ENCODE measurements at regions not wholly inside any gene's neighbourhood (a gene's known extent, or its start where the extent isn't known, plus 50 kb on each side); places are given as distances from the start of the nearest gene placed in this dataset.

- H3K27me3 Mint-ChIP-seq (ENCODE audit: low read depth in 3 of 3) = no peaks in the 10 kb centered on the region
- H3K4me1 Mint-ChIP-seq = no peaks in the 10 kb centered on the region
- DNase-seq = no peak
- no peak overlapping the region for H3K4me3 Mint-ChIP-seq
- no peak overlapping the region for H3K27ac Mint-ChIP-seq
- peaks cover 0 to 3% (median 0%) of the 10 kb centered on the region in 3 donors for H3K36me3 Mint-ChIP-seq
- H3K9me3 Mint-ChIP-seq = peaks cover 11 to 41% (median 28%) of the 10 kb centered on the region in 6 donors
These were observed 1159.8 kb upstream of the ADGRL2 start for GRCh38 chr1:80640978-80641377.

- Mint-ChIP-seq H3K36me3 (peaks cover 0 to 3% (median 0%) of the 10 kb centered on the region in 3 donors), H3K27me3 (ENCODE audit: low read depth in 3 of 3) (no peaks in the 10 kb centered on the region), H3K4me1 (no peaks in the 10 kb centered on the region), H3K4me3 (no peak overlapping the region), H3K27ac (no peak overlapping the region), H3K9me3 (peaks cover 9 to 43% (median 27%) of the 10 kb centered on the region in 6 donors)
- no peak for DNase-seq
These were observed 1160.8 kb upstream of the ADGRL2 start for GRCh38 chr1:80639777-80640533.

- H3K36me3 Mint-ChIP-seq = no peaks in the 10 kb centered on the region
- no peak overlapping the region for H3K27ac Mint-ChIP-seq
- DNase-seq = no peak
- H3K27me3 Mint-ChIP-seq (ENCODE audit: low read depth in 3 of 3) = no peaks in the 10 kb centered on the region
- no peak overlapping the region for H3K4me3 Mint-ChIP-seq
- H3K9me3 Mint-ChIP-seq = peaks cover 13 to 64% (median 43%) of the 10 kb centered on the region in 6 donors
- H3K4me1 Mint-ChIP-seq = no peaks in the 10 kb centered on the region
These were observed 1166.6 kb upstream of the ADGRL2 start for GRCh38 chr1:80633947-80634706.

GRCh38 chr1:80632284-80632683, 1168.5 kb upstream of the ADGRL2 start:
- Mint-ChIP-seq H3K36me3 (no peaks in the 10 kb centered on the region), H3K27me3 (ENCODE audit: low read depth in 3 of 3) (no peaks in the 10 kb centered on the region), H3K9me3 (peaks cover 8 to 69% (median 41%) of the 10 kb centered on the region in 6 donors), H3K4me1 (no peaks in the 10 kb centered on the region), H3K4me3 (no peak overlapping the region), H3K27ac (no peak overlapping the region)
- DNase-seq = no peak

GRCh38 chr1:80629304-80629837, 1171.4 kb upstream of the ADGRL2 start:
- no peaks in the 10 kb centered on the region for H3K36me3 Mint-ChIP-seq
- peaks cover 7 to 66% (median 42%) of the 10 kb centered on the region in 6 donors for H3K9me3 Mint-ChIP-seq
- no peak for DNase-seq
- no peak overlapping the region for H3K4me3 Mint-ChIP-seq
- H3K27me3 Mint-ChIP-seq (ENCODE audit: low read depth in 3 of 3) = peaks cover 0 to 2% (median 0%) of the 10 kb centered on the region in 3 donors
- H3K27ac Mint-ChIP-seq = no peak overlapping the region
- no peaks in the 10 kb centered on the region for H3K4me1 Mint-ChIP-seq

GRCh38 chr1:80624682-80625081, 1176.1 kb upstream of the ADGRL2 start:
- H3K27ac Mint-ChIP-seq = no peak overlapping the region
- H3K4me3 Mint-ChIP-seq = no peak overlapping the region
- no peak for DNase-seq
- peaks cover 0 to 2% (median 0%) of the 10 kb centered on the region in 3 donors for H3K27me3 Mint-ChIP-seq (ENCODE audit: low read depth in 3 of 3)
- H3K36me3 Mint-ChIP-seq = no peaks in the 10 kb centered on the region
- no peaks in the 10 kb centered on the region for H3K4me1 Mint-ChIP-seq
- peaks cover 1 to 56% (median 30%) of the 10 kb centered on the region in 6 donors for H3K9me3 Mint-ChIP-seq

GRCh38 chr1:80607064-80607463, 1193.7 kb upstream of the ADGRL2 start:
- DNase-seq = no peak
- Mint-ChIP-seq H3K27ac (no peak overlapping the region), H3K36me3 (no peaks in the 10 kb centered on the region), H3K27me3 (ENCODE audit: low read depth in 3 of 3) (no peaks in the 10 kb centered on the region), H3K9me3 (peaks cover 16 to 63% (median 30%) of the 10 kb centered on the region in 6 donors), H3K4me3 (no peak overlapping the region), H3K4me1 (no peaks in the 10 kb centered on the region)

- H3K36me3 Mint-ChIP-seq = peaks cover 0 to 4% (median 0%) of the 10 kb centered on the region in 3 donors
- no peak overlapping the region for H3K4me3 Mint-ChIP-seq
- H3K27ac Mint-ChIP-seq = no peak overlapping the region
- no peaks in the 10 kb centered on the region for H3K4me1 Mint-ChIP-seq
- no peak for DNase-seq
- peaks cover 0 to 5% (median 0%) of the 10 kb centered on the region in 3 donors for H3K27me3 Mint-ChIP-seq (ENCODE audit: low read depth in 3 of 3)
- H3K9me3 Mint-ChIP-seq = peaks cover 24 to 77% (median 56%) of the 10 kb centered on the region in 6 donors
These were observed 1206.7 kb upstream of the ADGRL2 start for GRCh38 chr1:80594013-80594412.

GRCh38 chr1:80593197-80593596, 1207.5 kb upstream of the ADGRL2 start:
- Mint-ChIP-seq H3K36me3 (peaks cover 0 to 4% (median 0%) of the 10 kb centered on the region in 3 donors), H3K9me3 (peaks cover 23 to 69% (median 50%) of the 10 kb centered on the region in 6 donors), H3K4me3 (no peak overlapping the region), H3K4me1 (no peaks in the 10 kb centered on the region), H3K27ac (no peak overlapping the region), H3K27me3 (ENCODE audit: low read depth in 3 of 3) (peaks cover 0 to 5% (median 0%) of the 10 kb centered on the region in 3 donors)
- no peak for DNase-seq

- Mint-ChIP-seq H3K9me3 (peaks cover 15 to 58% (median 40%) of the 10 kb centered on the region in 6 donors), H3K27ac (no peak overlapping the region), H3K4me3 (no peak overlapping the region), H3K27me3 (ENCODE audit: low read depth in 3 of 3) (no peaks in the 10 kb centered on the region), H3K4me1 (no peaks in the 10 kb centered on the region), H3K36me3 (peaks cover 0 to 16% (median 3%) of the 10 kb centered on the region in 3 donors)
- DNase-seq = no peak
These were observed 1217.8 kb upstream of the ADGRL2 start for GRCh38 chr1:80582980-80583379.

- Mint-ChIP-seq H3K27ac (no peak overlapping the region), H3K4me1 (no peaks in the 10 kb centered on the region), H3K4me3 (no peak overlapping the region), H3K9me3 (peaks cover 12 to 47% (median 33%) of the 10 kb centered on the region in 6 donors), H3K27me3 (ENCODE audit: low read depth in 3 of 3) (no peaks in the 10 kb centered on the region), H3K36me3 (peaks cover 0 to 13% (median 0%) of the 10 kb centered on the region in 3 donors)
- DNase-seq = no peak
These were observed 1221.7 kb upstream of the ADGRL2 start for GRCh38 chr1:80579055-80579454.

- peaks cover 3 to 44% (median 32%) of the 10 kb centered on the region in 6 donors for H3K9me3 Mint-ChIP-seq
- peaks cover 0 to 2% (median 2%) of the 10 kb centered on the region in 3 donors for H3K27me3 Mint-ChIP-seq (ENCODE audit: low read depth in 3 of 3)
- no peak for DNase-seq
- no peaks in the 10 kb centered on the region for H3K4me1 Mint-ChIP-seq
- H3K4me3 Mint-ChIP-seq = no peak overlapping the region
- H3K36me3 Mint-ChIP-seq = no peaks in the 10 kb centered on the region
- no peak overlapping the region for H3K27ac Mint-ChIP-seq
These were observed 1233.9 kb upstream of the ADGRL2 start for GRCh38 chr1:80566867-80567266.

- Mint-ChIP-seq H3K36me3 (no peaks in the 10 kb centered on the region), H3K27me3 (ENCODE audit: low read depth in 3 of 3) (peaks cover 0 to 2% (median 2%) of the 10 kb centered on the region in 3 donors), H3K27ac (no peak overlapping the region), H3K9me3 (peaks cover 7 to 46% (median 33%) of the 10 kb centered on the region in 6 donors), H3K4me3 (no peak overlapping the region), H3K4me1 (no peaks in the 10 kb centered on the region)
- DNase-seq = no peak
These were observed 1234.6 kb upstream of the ADGRL2 start for GRCh38 chr1:80566123-80566522.

- H3K27ac Mint-ChIP-seq = no peak overlapping the region
- no peaks in the 10 kb centered on the region for H3K4me1 Mint-ChIP-seq
- H3K27me3 Mint-ChIP-seq (ENCODE audit: low read depth in 3 of 3) = peaks cover 0 to 2% (median 2%) of the 10 kb centered on the region in 3 donors
- DNase-seq = no peak
- H3K9me3 Mint-ChIP-seq = peaks cover 7 to 43% (median 34%) of the 10 kb centered on the region in 6 donors
- no peak overlapping the region for H3K4me3 Mint-ChIP-seq
- no peaks in the 10 kb centered on the region for H3K36me3 Mint-ChIP-seq
These were observed 1235.3 kb upstream of the ADGRL2 start for GRCh38 chr1:80565406-80565805.
